ENCODE measurements at regions not wholly inside any gene's neighbourhood (a gene's known extent, or its start where the extent isn't known, plus 50 kb on each side); places are given as distances from the start of the nearest gene placed in this dataset.

- WGBS, 5 donors, result 86 to 94% (median 91%) methylated on average over 3 of the region's 3 CpGs
- intact Hi-C loops (cut with DNase I; ENCODE audit: low total_unique reads), result no loop called here
Observed at GRCh38 chr6:87873556-87873955, 171.5 kb upstream of the AKIRIN2 start.

GRCh38 chr6:87870556-87870955, 168.5 kb upstream of the AKIRIN2 start:
- TF ChIP-seq EP300 (IDR thresholded peaks at IDR 0.05) (no peak), POLR2A (IDR thresholded peaks at IDR 0.05) (no peak), POLR2AphosphoS5 (IDR thresholded peaks at IDR 0.05) (no peak), CTCF (IDR thresholded peaks at IDR 0.05) (no peak)
- intact Hi-C loops (cut with DNase I; ENCODE audit: low total_unique reads), result no loop called here
- H3K27ac ChIP-seq, result no peak overlapping the region
- no peaks in the 10 kb centered on the region for H3K36me3 ChIP-seq
- H3K27me3 ChIP-seq, result peaks cover 0 to 15% (median 0%) of the 10 kb centered on the region in 3 donors
- H3K9me3 ChIP-seq, result no peaks in the 10 kb centered on the region
- peaks cover 0 to 5% (median 0%) of the 10 kb centered on the region in 4 donors for H3K4me1 ChIP-seq
- 40 to 60% (median 47%) methylated on average over 3 of the region's 3 CpGs for WGBS, 5 donors
- no peak overlapping the region for H3K4me3 ChIP-seq
- peak in 1 of 2 donors; percentile 23 for DNase-seq

More at GRCh38 chr6:87873556-87873955, 171.5 kb upstream of the AKIRIN2 start:
- Histone ChIP-seq H3K4me1 (peaks cover 0 to 5% (median 0%) of the 10 kb centered on the region in 4 donors), H3K27ac (no peak overlapping the region), H3K36me3 (no peaks in the 10 kb centered on the region), H3K27me3 (peaks cover 0 to 15% (median 6%) of the 10 kb centered on the region in 3 donors), H3K4me3 (no peak overlapping the region), H3K9me3 (no peaks in the 10 kb centered on the region)
- no peak for DNase-seq
- TF ChIP-seq POLR2AphosphoS5 (IDR thresholded peaks at IDR 0.05) (no peak), POLR2A (IDR thresholded peaks at IDR 0.05) (no peak), EP300 (IDR thresholded peaks at IDR 0.05) (no peak)

DNA sequence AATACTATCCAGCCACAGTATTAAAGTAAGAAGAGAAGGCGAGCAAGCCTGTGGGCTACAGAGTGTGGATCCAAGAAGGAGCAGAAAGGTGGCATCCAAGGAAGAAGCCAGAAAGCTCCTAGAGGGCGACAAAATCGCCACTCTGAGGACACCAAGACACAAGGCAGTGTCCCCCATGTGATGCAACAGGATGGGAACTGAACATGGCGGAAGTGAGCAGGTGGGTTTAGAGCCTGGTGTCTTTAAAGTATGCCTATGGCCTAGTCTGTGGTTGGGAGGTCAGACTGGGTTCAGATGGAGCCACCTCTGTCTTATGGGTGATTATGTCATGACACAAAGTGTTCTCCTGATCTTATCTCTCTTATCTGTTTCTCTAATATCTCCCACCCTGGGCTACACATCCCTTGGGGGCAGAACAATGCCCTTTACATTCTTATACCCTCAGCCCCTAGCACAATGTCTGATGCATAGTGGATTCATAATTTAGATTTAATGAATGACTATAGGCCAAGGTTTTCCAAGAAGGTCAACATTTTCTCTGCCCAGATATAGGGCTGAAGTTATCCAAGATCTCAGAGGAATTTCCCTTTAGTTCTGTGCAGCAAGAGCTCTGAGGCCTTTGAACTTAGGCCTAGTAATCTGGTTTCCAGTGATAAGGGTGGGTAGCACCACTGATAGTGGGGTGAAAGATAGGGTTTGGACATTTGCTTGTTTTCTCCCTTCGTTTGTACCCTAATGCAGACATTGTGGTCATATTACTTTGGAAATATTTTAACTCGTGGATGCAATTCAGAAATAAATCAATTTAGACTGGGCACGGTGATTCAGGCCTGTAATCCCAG, 167.3 kb upstream of the AKIRIN2 start:
- peak in 1 of 2 donors; percentile 4 for DNase-seq
- TF ChIP-seq CTCF (IDR thresholded peaks at IDR 0.05), result no peak
- WGBS, 5 donors, result 71 to 81% (median 74%) methylated on average over 7 of the region's 7 CpGs

DNA sequence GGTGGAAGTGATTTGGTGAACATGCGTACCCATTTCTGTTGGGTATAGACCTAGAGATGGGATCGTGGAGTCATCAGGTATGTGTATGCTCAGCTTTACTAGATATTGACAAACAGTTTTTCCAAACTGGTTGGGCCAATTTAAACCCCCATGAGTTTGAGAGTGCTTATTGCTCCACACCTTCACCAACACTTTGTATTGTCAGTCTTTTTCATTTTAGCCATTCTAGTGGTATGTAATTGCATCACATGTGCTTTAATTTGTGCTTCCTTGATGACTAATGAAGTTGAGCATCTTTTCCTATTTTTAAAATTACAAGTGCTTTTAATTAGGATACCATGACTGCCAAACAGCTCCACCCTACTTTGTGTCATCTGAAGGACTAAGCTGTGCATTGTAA, 158.9 kb upstream of the AKIRIN2 start:
- peaks cover 0 to 15% (median 4%) of the 10 kb centered on the region in 4 donors for H3K9me3 ChIP-seq
- H3K4me3 ChIP-seq, result no peak overlapping the region
- DNase-seq, result no peak
- 94 to 98% (median 94%) methylated on average over 2 of the region's 2 CpGs for WGBS, 5 donors
- H3K27me3 ChIP-seq, result peaks cover 0 to 5% (median 0%) of the 10 kb centered on the region in 3 donors
- H3K36me3 ChIP-seq, result no peaks in the 10 kb centered on the region
- no peak overlapping the region for H3K27ac ChIP-seq
- intact Hi-C loops (cut with DNase I; ENCODE audit: low total_unique reads), result no loop called here
- H3K4me1 ChIP-seq, result no peaks in the 10 kb centered on the region
- TF ChIP-seq EP300 (IDR thresholded peaks at IDR 0.05) (no peak), POLR2A (IDR thresholded peaks at IDR 0.05) (no peak), POLR2AphosphoS5 (IDR thresholded peaks at IDR 0.05) (no peak), CTCF (IDR thresholded peaks at IDR 0.05) (no peak)

More for the DNA sequence above, 167.3 kb upstream of the AKIRIN2 start:
- intact Hi-C loops (cut with DNase I; ENCODE audit: low total_unique reads), result no loop called here
- no peaks in the 10 kb centered on the region for H3K36me3 ChIP-seq
- H3K9me3 ChIP-seq, result no peaks in the 10 kb centered on the region
- H3K4me3 ChIP-seq, result no peak overlapping the region
- H3K4me1 ChIP-seq, result peaks cover 0 to 5% (median 0%) of the 10 kb centered on the region in 4 donors
- H3K27ac ChIP-seq, result no peak overlapping the region
- peaks cover 0 to 6% (median 0%) of the 10 kb centered on the region in 3 donors for H3K27me3 ChIP-seq

GRCh38 chr6:87858440-87858839, 156.4 kb upstream of the AKIRIN2 start:
- H3K9me3 ChIP-seq, result peaks cover 0 to 15% (median 4%) of the 10 kb centered on the region in 4 donors
- no peaks in the 10 kb centered on the region for H3K36me3 ChIP-seq
- no peak overlapping the region for H3K27ac ChIP-seq
- 13 to 24% (median 22%) methylated on average over 1 of the region's 1 CpG for WGBS, 5 donors
- no peak for DNase-seq
- no peaks in the 10 kb centered on the region for H3K4me1 ChIP-seq
- intact Hi-C loops (cut with DNase I; ENCODE audit: low total_unique reads), result no loop called here
- TF ChIP-seq POLR2A (IDR thresholded peaks at IDR 0.05) (no peak), POLR2AphosphoS5 (IDR thresholded peaks at IDR 0.05) (no peak), EP300 (IDR thresholded peaks at IDR 0.05) (no peak), CTCF (IDR thresholded peaks at IDR 0.05) (no peak)
- H3K27me3 ChIP-seq, result peaks cover 0 to 5% (median 0%) of the 10 kb centered on the region in 3 donors
- H3K4me3 ChIP-seq, result no peak overlapping the region
